Neural progenitor cell (in vitro differentiated cells): ENCODE measurements at regions not wholly inside any gene's neighbourhood (a gene's known extent, or its start where the extent isn't known, plus 50 kb on each side); places are given as distances from the start of the nearest gene placed in this dataset.

Source experiments
- CTCF ChIP-seq: fragments of 200-600 bp; sonication (generic); IDR thresholded peaks from 2 replicates; pipeline ENCODE4 v1.5.1; 2017; ENCODE audit warnings: antibody characterized with exemption, mild to moderate bottlenecking
- EZH2 ChIP-seq: fragments of 200-600 bp; sonication (generic); IDR thresholded peaks from 2 replicates; pipeline ENCODE4 v1.6.1; 2017; ENCODE audit warnings: antibody characterized with exemption, mild to moderate bottlenecking, moderate library complexity
- EZH2phosphoT487 ChIP-seq: fragments of 200-600 bp; sonication (generic); IDR thresholded peaks from 2 replicates; pipeline ENCODE4 v1.6.1; 2017; ENCODE audit warnings: antibody characterized with exemption

GRCh38 chr7:85424298-85424697 is 237.4 kb upstream of the SEMA3D start:
- TF ChIP-seq CTCF (no peak), EZH2 (no peak), EZH2phosphoT487 (no peak)
